Large intestine (tissue), 3 donors: ENCODE measurements at regions not wholly inside any gene's neighbourhood (a gene's known extent, or its start where the extent isn't known, plus 50 kb on each side); places are given as distances from the start of the nearest gene placed in this dataset.
A peak's percentile ranks its signal among the peaks of the same experiment; 100 is the strongest.
"Not testable (repeated sequence)": the region's sequence is repeated elsewhere in the genome, so short reads cannot be mapped to it uniquely, and the experiment has no call there.

ENCODE experiments used
- DNase-seq, 2 donors: peaks; one replicate each; pipeline versions ENCODE4 v3.0.0 to v3.0.0-alpha.2; 2013
- H3K27ac ChIP-seq: one replicate; pipeline ENCODE4 v1.5.1; 2013; ENCODE audit warnings: low read length
- H3K27me3 ChIP-seq: 2 replicates; pipeline ENCODE4 v1.6.1; 2013; ENCODE audit warnings: low read length; ENCODE audit not compliant: control insufficient read depth, insufficient read depth
- H3K36me3 ChIP-seq: 2 replicates; pipeline ENCODE4 v1.6.1; 2013; ENCODE audit warnings: low read length; ENCODE audit not compliant: control insufficient read depth, insufficient read depth
- H3K4me1 ChIP-seq: one replicate; pipeline ENCODE4 v1.6.1; 2013; ENCODE audit warnings: low read length; ENCODE audit not compliant: control insufficient read depth, insufficient read depth
- H3K4me3 ChIP-seq: one replicate; pipeline ENCODE4 v1.5.1; 2013; ENCODE audit warnings: low read length
- H3K9me3 ChIP-seq: one replicate; pipeline ENCODE4 v1.6.1; 2013; ENCODE audit warnings: mild to moderate bottlenecking, low read depth, low read length, moderate library complexity; ENCODE audit not compliant: control insufficient read depth
- WGBS: methylation state at CpG from one replicate; pipeline ENCODE4 v1.1.5; 2013; ENCODE audit warnings: low lambda C conversion rate; ENCODE audit not compliant: insufficient coverage; 5-methylcytosine and 5-hydroxymethylcytosine counted together

DNA sequence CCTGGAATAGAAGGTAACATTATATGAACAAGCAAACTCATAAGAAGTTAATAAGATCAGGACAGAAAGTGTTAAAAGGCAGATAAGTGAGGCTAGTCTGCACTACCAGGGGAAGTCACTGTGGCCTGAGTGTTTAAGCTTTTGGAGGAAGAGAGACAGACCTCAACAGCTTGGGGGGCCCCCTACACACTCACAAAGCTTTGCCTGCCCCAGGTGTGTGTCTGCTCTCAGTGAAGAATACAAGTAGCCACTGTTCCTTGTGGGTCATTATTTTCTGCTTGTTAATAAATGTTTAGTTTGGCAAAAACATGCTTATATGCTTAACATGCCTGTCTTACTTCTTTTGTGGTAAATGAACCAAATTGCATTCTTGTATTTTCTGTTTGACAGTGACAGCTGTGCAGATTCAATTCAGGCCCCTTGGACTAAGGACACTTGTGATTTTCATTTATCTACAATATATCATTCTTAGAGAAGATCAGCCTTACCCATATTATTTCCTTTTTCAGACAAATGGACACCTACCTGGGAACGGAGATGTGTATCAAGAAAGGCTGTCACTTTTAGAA, 50.7 kb upstream of the C12orf71 start:
- no peaks in the 10 kb centered on the region for H3K9me3 ChIP-seq
- H3K27ac ChIP-seq = no peak overlapping the region
- H3K36me3 ChIP-seq = no peaks in the 10 kb centered on the region
- no peak for DNase-seq
- no peak overlapping the region for H3K4me3 ChIP-seq
- no peaks in the 10 kb centered on the region for H3K4me1 ChIP-seq
- H3K27me3 ChIP-seq = no peaks in the 10 kb centered on the region
- WGBS = 100% methylated on average over 1 of the region's 1 CpG

DNA sequence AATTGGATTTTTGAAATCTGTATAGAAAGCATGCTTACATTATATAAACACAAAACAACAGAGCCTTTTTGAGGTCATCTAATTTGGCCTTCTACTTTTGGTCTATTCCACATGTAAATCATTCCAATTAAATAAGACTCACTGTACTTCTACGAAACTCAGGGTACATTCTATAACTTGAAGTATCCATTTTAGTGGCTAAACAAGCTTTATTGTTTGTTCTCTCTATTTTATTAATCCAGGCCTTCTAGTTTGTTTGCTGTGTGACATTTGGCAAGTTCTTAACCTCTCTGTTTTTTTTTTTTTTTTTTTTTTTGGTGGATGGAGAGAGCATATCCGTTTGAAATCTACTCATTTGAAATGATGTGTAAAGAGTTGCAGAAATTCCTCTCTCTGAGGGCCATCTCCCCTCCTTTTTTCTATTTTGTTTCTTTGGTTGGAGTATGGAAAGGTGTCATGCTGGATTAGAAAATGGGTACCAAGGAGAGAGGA, 58.1 kb upstream of the C12orf71 start:
- Histone ChIP-seq H3K9me3 (no peaks in the 10 kb centered on the region), H3K27ac (no peak overlapping the region), H3K4me1 (no peaks in the 10 kb centered on the region), H3K27me3 (no peaks in the 10 kb centered on the region), H3K36me3 (no peaks in the 10 kb centered on the region), H3K4me3 (no peak overlapping the region)
- WGBS = no CpG with 5 or more reads among the region's 2 CpGs
- no peak for DNase-seq

DNA sequence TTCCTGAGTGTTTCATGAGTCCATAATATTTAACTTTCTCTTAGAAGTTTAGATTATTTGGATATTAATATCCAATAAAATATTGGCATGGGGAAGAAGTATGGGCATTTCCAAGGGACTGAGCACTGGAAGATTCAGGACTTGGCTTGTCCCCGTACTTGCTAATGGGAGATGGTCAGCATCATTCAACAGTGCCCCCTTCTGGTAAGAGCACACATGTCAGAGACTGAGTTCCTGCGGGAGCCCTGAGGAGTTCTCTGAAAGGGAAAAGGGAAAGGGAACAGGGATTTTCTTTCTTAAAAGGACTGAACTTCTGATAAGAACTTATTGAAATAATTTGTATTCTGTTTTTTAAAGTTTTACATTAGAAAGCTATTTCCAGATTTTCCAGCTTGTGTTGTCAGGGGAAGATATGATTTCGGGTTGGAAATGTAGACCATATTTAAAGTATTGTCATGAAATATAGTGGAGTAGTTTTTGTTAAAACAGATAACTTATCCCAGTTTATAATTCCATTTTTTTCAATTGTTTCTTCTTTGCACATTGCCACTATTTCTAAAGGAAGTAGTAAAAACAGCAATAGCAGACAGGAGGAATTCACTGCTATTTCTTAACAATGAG, 59.8 kb upstream of the C12orf71 start:
- Histone ChIP-seq H3K36me3 (no peaks in the 10 kb centered on the region), H3K27ac (no peak overlapping the region), H3K27me3 (no peaks in the 10 kb centered on the region), H3K4me1 (no peaks in the 10 kb centered on the region), H3K4me3 (no peak overlapping the region), H3K9me3 (no peaks in the 10 kb centered on the region)
- peak; percentile 51 to 58 for DNase-seq
- 100% methylated on average over 1 of the region's 3 CpGs for WGBS

DNA sequence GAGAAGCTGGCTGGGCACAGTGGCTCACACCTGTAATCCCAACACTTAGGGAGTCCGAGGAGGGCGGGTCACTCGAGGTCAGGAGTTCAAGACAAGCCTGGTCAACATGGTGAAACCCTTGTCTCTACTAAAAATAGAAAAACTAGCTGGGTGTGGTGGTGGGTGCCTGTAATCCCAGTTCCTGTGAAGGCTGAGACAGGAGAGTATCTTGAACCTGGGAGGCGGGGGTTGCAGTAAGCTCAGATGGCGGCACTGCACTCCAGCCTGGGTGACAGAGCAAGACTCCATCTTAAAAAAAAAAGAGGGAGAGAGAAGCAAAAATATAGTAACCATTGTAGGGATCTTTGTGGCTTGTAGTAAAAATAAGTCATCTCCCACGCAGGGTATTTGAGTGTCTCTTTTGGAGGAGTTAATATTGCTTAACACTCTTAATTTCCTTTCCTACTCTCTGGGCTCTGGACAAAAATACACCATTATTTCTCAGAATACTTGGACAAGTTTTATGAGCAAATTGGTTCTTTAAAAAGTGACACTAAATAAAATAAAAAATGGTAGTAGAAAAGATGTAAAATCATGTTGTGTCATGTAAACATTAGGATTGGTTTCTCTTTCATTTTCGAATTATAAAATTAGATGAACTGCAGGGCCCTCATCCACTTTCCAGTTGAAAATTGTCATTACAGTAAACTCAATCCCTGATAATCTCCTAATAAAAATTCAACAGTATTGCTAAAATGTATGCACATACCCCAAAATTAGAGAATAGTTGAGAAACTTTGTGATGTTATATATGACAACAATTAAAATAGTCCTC, 61.1 kb upstream of the C12orf71 start:
- Histone ChIP-seq H3K4me3 (no peak overlapping the region), H3K27me3 (no peaks in the 10 kb centered on the region), H3K27ac (no peak overlapping the region), H3K4me1 (no peaks in the 10 kb centered on the region), H3K36me3 (no peaks in the 10 kb centered on the region), H3K9me3 (no peaks in the 10 kb centered on the region)
- DNase-seq = no peak
- no CpG with 5 or more reads among the region's 7 CpGs for WGBS

DNA sequence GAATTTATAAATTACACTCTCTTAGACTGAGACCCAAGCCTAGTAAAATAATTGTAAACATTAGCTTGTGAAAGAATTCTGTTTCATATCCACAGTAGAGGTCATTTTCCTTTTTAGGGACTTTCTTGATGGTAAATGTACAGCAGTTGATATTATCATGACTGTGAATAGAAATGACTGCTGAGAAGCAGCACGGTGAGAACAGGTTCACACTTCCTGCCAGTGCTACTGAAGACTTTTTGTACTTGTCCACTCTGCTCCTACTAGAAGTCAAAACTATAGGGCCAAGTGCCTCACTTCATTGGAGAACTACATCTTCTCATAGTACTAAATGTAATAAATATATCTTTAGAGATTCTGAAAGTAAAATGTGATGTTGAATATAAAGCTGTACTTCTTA, 63.3 kb upstream of the C12orf71 start:
- H3K36me3 ChIP-seq, H3K4me3 ChIP-seq, H3K4me1 ChIP-seq, DNase-seq, H3K27me3 ChIP-seq, H3K9me3 ChIP-seq, H3K27ac ChIP-seq: not testable (repeated sequence)
- WGBS = no CpG with 5 or more reads among the region's 1 CpG

DNA sequence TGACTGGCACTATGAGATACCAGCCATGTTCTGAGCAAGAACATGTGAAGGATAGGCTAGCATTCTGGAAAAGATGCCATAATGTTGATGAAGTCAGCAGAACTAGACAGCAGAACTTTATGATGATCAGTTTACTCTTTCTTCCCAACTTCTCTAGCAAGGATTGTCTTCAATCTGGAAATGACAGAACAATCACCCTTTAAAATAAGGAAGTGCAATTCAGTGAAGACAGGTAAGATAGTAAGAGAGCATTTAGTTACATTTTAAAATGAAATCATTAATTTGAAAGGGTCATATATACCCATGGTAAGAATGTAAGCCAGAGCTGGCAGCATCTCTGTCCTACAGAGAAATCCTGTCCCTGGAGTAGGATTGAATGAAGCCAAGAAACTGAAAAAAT, 66.0 kb upstream of the C12orf71 start:
- Histone ChIP-seq H3K27ac (no peak overlapping the region), H3K36me3 (no peaks in the 10 kb centered on the region), H3K4me3 (no peak overlapping the region), H3K4me1 (no peaks in the 10 kb centered on the region), H3K27me3 (no peaks in the 10 kb centered on the region), H3K9me3 (no peaks in the 10 kb centered on the region)
- no peak for DNase-seq

DNA sequence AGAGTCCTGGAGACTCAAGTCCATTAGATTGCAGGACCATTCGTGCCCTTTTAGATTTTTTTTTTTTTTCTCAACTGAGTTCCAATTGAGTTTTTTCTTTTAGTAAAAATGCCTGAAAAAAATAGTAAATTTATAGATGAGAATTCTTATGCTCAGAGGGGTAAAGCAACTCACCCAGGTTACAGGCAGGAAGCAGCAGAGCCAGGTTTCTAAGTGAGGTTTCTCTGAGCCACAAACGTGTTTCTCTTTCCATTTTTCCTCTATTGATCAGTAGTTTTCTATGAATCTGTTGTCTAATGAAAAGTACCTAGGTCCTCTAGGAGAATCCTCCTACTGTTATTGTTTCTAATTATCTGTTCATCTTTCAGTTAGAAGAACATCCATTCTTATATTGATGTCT, 66.4 kb upstream of the C12orf71 start:
- no peaks in the 10 kb centered on the region for H3K4me1 ChIP-seq
- H3K27ac ChIP-seq = no peak overlapping the region
- no peak for DNase-seq
- no peak overlapping the region for H3K4me3 ChIP-seq
- H3K9me3 ChIP-seq = no peaks in the 10 kb centered on the region
- H3K36me3 ChIP-seq = no peaks in the 10 kb centered on the region
- 60% methylated on average over 1 of the region's 2 CpGs for WGBS
- H3K27me3 ChIP-seq = no peaks in the 10 kb centered on the region

DNA sequence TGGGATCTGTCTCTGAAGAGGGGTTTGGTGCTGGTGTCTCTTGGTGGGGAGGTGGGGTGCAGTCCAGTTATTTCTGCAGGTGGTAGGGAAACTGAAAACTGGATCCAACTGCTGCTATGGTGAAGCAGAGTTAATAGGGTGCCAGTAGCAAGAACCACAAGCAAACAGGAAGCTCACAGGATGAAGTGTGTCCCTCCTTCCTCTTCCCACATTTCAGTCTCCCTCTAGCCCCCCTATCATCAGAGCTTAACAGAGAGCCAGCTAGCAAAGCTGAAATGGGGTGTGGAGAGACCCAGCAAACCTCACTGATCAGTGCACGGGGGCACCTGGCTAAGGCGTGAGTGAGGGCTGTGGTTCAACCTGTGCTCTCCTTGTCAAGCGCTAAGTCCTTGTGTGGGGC, 69.1 kb upstream of the C12orf71 start:
- H3K27ac ChIP-seq = no peak overlapping the region
- no peaks in the 10 kb centered on the region for H3K9me3 ChIP-seq
- no peak overlapping the region for H3K4me3 ChIP-seq
- no CpG with 5 or more reads among the region's 3 CpGs for WGBS
- no peak for DNase-seq
- H3K27me3 ChIP-seq = no peaks in the 10 kb centered on the region
- H3K36me3 ChIP-seq = no peaks in the 10 kb centered on the region
- no peaks in the 10 kb centered on the region for H3K4me1 ChIP-seq

DNA sequence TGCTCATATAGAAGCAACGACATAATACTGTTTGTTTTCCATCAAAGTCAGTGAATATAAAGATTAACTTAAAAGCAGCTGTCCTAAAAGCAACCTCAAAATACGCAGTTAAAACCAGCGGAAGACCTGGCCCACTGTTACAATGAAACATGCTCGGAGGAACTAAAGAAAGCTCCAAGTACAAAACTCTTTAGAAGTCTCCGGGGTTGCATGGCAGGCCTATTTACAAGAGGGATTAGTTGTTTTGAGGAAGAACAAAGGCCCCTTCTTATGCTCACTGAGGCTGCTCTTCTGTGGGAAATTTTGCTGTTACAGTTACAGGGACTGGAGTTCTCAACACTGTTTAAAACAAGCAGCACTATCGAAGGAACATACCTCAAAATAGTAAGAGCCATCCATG, 75.9 kb upstream of the C12orf71 start:
- H3K27me3 ChIP-seq = no peaks in the 10 kb centered on the region
- H3K4me3 ChIP-seq = no peak overlapping the region
- WGBS = 60% methylated on average over 3 of the region's 6 CpGs
- no peaks in the 10 kb centered on the region for H3K4me1 ChIP-seq
- H3K9me3 ChIP-seq = no peaks in the 10 kb centered on the region
- no peak for DNase-seq
- no peaks in the 10 kb centered on the region for H3K36me3 ChIP-seq
- no peak overlapping the region for H3K27ac ChIP-seq

DNA sequence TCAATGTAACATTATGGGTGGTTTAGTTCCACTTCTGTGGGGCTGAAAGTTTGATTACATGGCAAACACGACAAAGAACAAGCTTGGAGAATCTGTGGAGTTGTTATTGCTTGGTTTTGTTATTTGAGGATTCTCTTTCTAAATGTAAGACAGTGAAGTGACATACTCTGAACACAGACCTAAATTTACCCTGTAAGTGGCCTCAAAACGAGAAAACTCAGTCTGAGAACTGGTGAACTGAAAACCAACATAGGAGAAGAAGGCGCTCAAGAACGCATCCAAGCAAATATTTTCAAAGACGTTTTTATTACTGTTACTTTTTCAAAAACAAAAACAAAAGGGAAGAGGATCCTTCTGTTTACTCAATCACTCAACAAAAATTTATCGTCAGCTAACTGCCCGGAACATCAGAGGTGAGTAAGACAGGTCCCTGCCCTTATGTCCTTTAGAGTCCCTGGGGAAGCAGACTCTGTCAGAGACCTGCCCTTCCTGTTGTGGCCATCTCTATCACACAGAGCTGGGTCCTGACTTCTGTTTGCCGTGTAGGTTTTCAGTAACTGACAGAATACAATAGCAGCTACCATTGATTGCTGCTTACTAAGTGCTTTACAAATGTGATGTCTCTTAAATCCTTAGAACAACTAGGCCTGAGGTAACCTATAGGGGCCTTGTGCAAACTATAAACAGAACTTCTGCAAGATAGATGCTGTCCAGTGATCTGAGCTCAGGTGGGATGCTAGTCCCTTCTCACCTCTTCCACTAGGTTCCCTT, 79.3 kb upstream of the C12orf71 start:
- Histone ChIP-seq H3K27me3 (no peaks in the 10 kb centered on the region), H3K36me3 (no peaks in the 10 kb centered on the region), H3K27ac (no peak overlapping the region), H3K4me1 (no peaks in the 10 kb centered on the region), H3K4me3 (no peak overlapping the region), H3K9me3 (no peaks in the 10 kb centered on the region)
- 93% methylated on average over 4 of the region's 8 CpGs for WGBS
- no peak for DNase-seq
